Right lobe of liver (tissue), 6 donors: ENCODE measurements at regions not wholly inside any gene's neighbourhood (a gene's known extent, or its start where the extent isn't known, plus 50 kb on each side); places are given as distances from the start of the nearest gene placed in this dataset.

Experiments
- ATAC-seq, 4 donors: fragments of 200-7000 bp; cut with Tn5 transposase; one replicate each; pipeline ENCODE4 v1.9.1; 2020; ENCODE audit warnings: mild to moderate bottlenecking in 4 of 4, moderate library complexity in 4 of 4
- DNase-seq, 3 donors: peaks; one replicate each; pipeline ENCODE4 v3.0.0-alpha.2; 2020
- H3K27ac ChIP-seq, 3 donors: fragments of 200-600 bp; one replicate each; pipeline ENCODE4 v1.8.0; 2022
- H3K27me3 ChIP-seq, 2 donors: fragments of 200-600 bp; one replicate each; pipeline ENCODE4 v1.8.0; 2022
- H3K36me3 ChIP-seq, 4 donors: fragments of 200-600 bp; sonication (generic) in 1 of 4; one replicate each; pipeline versions ENCODE4 v1.5.1 to v1.8.0; 2017 to 2022; ENCODE audit warnings: control low read depth in 1 of 4
- H3K4me1 ChIP-seq, 4 donors: fragments of 200-600 bp; sonication (generic) in 1 of 4; one replicate each; pipeline versions ENCODE4 v1.5.1 to v1.8.0; 2017 to 2022; ENCODE audit warnings: control low read depth in 1 of 4
- H3K4me3 ChIP-seq, 3 donors: fragments of 200-600 bp; one replicate each; pipeline ENCODE4 v1.8.0; 2022
- H3K9me3 ChIP-seq, 4 donors: fragments of 200-600 bp; sonication (generic) in 1 of 4; one replicate each; pipeline versions ENCODE4 v1.5.1 to v1.8.0; 2017 to 2022; ENCODE audit warnings: control low read depth in 1 of 4
- POLR2A ChIP-seq: fragments of 450-650 bp; IDR thresholded peaks from one replicate; pipeline ENCODE4 v1.6.1; 2017; ENCODE audit warnings: antibody characterized with exemption, mild to moderate bottlenecking
- WGBS: methylation state at CpG from one replicate; pipeline ENCODE4 v1.1.6; 2018; ENCODE audit warnings: low coverage, low lambda C conversion rate; ENCODE audit not compliant: insufficient coverage; ENCODE audit errors: missing lambda C conversion rate; 5-methylcytosine and 5-hydroxymethylcytosine counted together
- intact Hi-C, 2 donors: fragments of 100-400 bp; cut with DNase I; formaldehyde crosslinking; loops; one replicate each; pipeline versions ENCODE4 v1.11.2 to v1.14.1; 2022
- TF ChIP-seq, protein P1 (sequence below), 4 donors: fragments of 200-600 bp in 3 of 4; fragments of 450-650 bp in 1 of 4; IDR thresholded peaks; one replicate each; pipeline versions ENCODE4 v1.5.1 to v1.8.0; 2016 to 2022; ENCODE audit warnings: antibody characterized with exemption in 4 of 4, mild to moderate bottlenecking in 2 of 4
- donor health status: DM: no; HTN: yes; CAD: no.
- donor health status: DM: no; HTN: no; CAD: no.
- donor health status: DM: no; HTN: no; CAD: no.
- donor health status: DM: no; HTN: yes; CAD: no.
- donor health status: DM: no; HTN: yes; CAD: no.

DNA sequence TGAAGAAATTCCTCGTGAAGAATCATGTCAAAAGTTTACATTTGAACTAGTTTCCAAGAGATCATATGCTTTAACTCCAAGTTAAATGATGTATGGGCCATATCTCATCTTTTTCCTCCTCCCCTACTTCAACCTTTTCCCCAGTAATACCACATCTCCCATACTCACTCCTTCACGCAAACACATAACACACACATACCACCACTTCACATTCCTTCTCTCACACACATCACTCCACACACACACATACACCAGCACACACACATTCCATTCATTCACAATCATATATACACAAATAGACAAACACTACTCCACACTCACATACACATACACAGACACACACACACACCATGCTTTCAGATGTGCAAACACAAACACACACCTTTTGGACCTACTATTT lies 769.0 kb upstream of the NR2F2 start:
- H3K27me3 ChIP-seq, result no peaks in the 10 kb centered on the region
- TF ChIP-seq POLR2A, result no peak
- TF ChIP-seq, protein P1, sequence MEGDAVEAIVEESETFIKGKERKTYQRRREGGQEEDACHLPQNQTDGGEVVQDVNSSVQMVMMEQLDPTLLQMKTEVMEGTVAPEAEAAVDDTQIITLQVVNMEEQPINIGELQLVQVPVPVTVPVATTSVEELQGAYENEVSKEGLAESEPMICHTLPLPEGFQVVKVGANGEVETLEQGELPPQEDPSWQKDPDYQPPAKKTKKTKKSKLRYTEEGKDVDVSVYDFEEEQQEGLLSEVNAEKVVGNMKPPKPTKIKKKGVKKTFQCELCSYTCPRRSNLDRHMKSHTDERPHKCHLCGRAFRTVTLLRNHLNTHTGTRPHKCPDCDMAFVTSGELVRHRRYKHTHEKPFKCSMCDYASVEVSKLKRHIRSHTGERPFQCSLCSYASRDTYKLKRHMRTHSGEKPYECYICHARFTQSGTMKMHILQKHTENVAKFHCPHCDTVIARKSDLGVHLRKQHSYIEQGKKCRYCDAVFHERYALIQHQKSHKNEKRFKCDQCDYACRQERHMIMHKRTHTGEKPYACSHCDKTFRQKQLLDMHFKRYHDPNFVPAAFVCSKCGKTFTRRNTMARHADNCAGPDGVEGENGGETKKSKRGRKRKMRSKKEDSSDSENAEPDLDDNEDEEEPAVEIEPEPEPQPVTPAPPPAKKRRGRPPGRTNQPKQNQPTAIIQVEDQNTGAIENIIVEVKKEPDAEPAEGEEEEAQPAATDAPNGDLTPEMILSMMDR (IDR thresholded peaks at IDR 0.05), result no peak
- DNase-seq, result no peak
- H3K4me3 ChIP-seq, result no peak overlapping the region
- no peak for ATAC-seq
- no peaks in the 10 kb centered on the region for H3K36me3 ChIP-seq
- 49% methylated on average over 2 of the region's 2 CpGs for WGBS
- intact Hi-C loops, result no loop called here
- no peaks in the 10 kb centered on the region for H3K9me3 ChIP-seq
- no peak overlapping the region for H3K27ac ChIP-seq
- H3K4me1 ChIP-seq, result no peaks in the 10 kb centered on the region

DNA sequence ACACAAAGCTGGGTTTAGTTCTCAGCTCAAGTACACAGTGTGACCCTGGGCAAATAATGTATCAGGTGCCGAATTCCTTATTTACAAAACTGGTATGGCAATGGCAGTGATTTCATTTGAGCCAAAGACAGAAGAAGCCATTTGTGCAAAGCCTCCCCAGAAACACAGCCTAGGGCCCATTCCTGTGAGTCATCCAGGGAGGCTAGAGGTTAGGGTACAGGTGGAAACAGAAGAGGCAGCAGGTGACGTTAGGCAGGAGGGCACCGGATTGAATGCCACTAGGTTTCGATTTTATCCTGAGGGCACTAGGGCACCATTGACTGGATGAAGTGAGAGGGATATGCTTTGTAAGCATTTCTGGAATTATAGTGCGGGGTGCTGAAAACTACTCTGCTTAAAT lies 766.9 kb upstream of the NR2F2 start:
- TF ChIP-seq POLR2A, result no peak
- TF ChIP-seq, protein P1 (IDR thresholded peaks at IDR 0.05), result no peak
- Histone ChIP-seq H3K9me3 (no peaks in the 10 kb centered on the region), H3K27me3 (no peaks in the 10 kb centered on the region), H3K4me3 (no peak overlapping the region), H3K27ac (no peak overlapping the region), H3K4me1 (no peaks in the 10 kb centered on the region), H3K36me3 (no peaks in the 10 kb centered on the region)
- DNase-seq, result no peak
- 60% methylated on average over 1 of the region's 5 CpGs for WGBS
- intact Hi-C loops, result no loop called here
- no peak for ATAC-seq

DNA sequence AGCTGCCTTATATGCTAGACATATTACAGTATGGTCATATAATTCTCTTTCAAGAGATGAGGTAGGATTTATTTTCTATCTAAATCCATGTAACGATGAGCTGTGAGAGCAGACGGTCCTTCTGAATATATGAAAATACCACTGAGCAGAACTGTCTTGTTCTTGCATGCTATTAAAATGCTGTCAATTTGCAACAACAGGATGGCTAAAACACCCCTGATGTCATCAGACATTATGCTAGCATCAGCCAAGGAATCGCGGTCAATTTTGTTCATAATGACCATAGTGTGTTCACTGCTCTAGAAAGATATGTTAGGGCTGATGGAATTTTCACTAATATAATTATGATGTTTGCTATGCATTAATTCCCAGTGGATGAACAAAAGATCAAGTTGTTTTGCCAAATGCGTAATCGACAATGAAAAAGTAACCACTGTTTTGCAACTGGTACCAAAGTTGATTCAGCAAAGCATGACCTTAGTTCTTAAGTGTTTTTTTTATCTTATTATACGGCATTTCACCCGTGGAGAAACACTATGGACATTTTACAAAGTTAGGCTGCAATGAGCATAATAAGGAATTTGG lies 765.4 kb upstream of the NR2F2 start:
- Histone ChIP-seq H3K27ac (no peak overlapping the region), H3K4me1 (no peaks in the 10 kb centered on the region), H3K4me3 (no peak overlapping the region), H3K27me3 (no peaks in the 10 kb centered on the region), H3K36me3 (no peaks in the 10 kb centered on the region), H3K9me3 (no peaks in the 10 kb centered on the region)
- no peak for DNase-seq
- no peak for TF ChIP-seq POLR2A
- TF ChIP-seq, protein P1 (IDR thresholded peaks at IDR 0.05), result no peak
- intact Hi-C loops, result no loop called here
- ATAC-seq, result no peak
- WGBS, result 72% methylated on average over 6 of the region's 8 CpGs

DNA sequence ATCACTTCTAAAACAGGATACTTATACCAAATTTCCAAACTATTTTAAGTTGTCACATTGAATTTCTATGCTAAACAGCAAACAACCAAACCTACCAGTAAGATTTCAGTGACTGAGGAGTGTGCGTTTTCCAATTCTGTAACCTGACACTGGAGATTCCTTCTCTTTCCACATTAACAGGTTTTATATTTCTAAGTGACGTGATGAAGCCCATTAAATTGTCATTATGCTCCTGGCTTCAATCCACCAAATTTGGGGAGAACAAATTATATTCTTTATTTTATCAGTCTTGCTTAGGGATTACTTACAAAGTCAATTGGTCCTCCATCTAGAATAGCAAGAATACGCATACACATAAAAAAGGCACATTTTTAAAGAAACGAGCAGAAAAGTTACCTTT lies 764.8 kb upstream of the NR2F2 start:
- 76% methylated on average over 4 of the region's 4 CpGs for WGBS
- Histone ChIP-seq H3K36me3 (no peaks in the 10 kb centered on the region), H3K4me1 (no peaks in the 10 kb centered on the region), H3K4me3 (no peak overlapping the region), H3K9me3 (no peaks in the 10 kb centered on the region), H3K27ac (no peak overlapping the region), H3K27me3 (no peaks in the 10 kb centered on the region)
- TF ChIP-seq, protein P1 (IDR thresholded peaks at IDR 0.05), result no peak
- TF ChIP-seq POLR2A, result no peak
- intact Hi-C loops, result no loop called here
- no peak for ATAC-seq
- no peak for DNase-seq

DNA sequence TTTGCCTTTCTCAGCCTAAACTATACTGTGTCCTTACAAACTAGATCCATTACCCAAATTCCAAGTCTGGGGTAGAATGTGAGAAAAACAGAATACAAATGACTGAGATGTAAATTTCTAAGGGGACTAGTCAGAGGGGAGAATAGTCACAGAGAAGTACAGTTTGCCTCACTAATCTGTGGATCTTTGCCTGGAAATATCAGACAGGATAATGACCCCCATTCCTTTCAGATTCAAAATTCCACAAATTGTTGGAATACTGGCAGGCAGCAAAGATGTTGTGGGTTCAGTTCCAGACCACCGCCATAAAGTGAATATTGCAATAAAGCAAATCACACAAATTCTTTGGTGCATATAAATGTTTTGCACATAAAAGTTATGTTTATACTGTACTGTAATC lies 762.8 kb upstream of the NR2F2 start:
- Histone ChIP-seq H3K4me1 (no peaks in the 10 kb centered on the region), H3K27ac (no peak overlapping the region), H3K9me3 (no peaks in the 10 kb centered on the region), H3K27me3 (no peaks in the 10 kb centered on the region), H3K36me3 (no peaks in the 10 kb centered on the region), H3K4me3 (no peak overlapping the region)
- WGBS, result 67% methylated on average over 1 of the region's 1 CpG
- DNase-seq (no peak), ATAC-seq (no peak)
- TF ChIP-seq, protein P1 (IDR thresholded peaks at IDR 0.05), result no peak
- TF ChIP-seq POLR2A, result no peak
- intact Hi-C loops, result no loop called here
